HUES64 (cell line): ENCODE measurements at regions not wholly inside any gene's neighbourhood (a gene's known extent, or its start where the extent isn't known, plus 50 kb on each side); places are given as distances from the start of the nearest gene placed in this dataset.
"Not testable (repeated sequence)": the region's sequence is repeated elsewhere in the genome, so short reads cannot be mapped to it uniquely, and the experiment has no call there.

ENCODE experiments used
- H3K27ac ChIP-seq: 2 replicates; pipeline ENCODE4 v1.7.0; 2013; ENCODE audit warnings: low read depth, low read length, inconsistent platforms
- H3K27me3 ChIP-seq: 2 replicates; pipeline ENCODE4 v1.6.1; 2013; ENCODE audit warnings: mild to moderate bottlenecking, low read length; ENCODE audit not compliant: insufficient read depth
- H3K36me3 ChIP-seq: 2 replicates; pipeline ENCODE4 v1.6.1; 2013; ENCODE audit warnings: mild to moderate bottlenecking, low read length; ENCODE audit not compliant: insufficient read depth
- H3K4me1 ChIP-seq: 2 replicates; pipeline ENCODE4 v1.6.1; 2013; ENCODE audit warnings: mild to moderate bottlenecking, low read length, moderate library complexity; ENCODE audit not compliant: insufficient read depth
- H3K4me3 ChIP-seq: 2 replicates; pipeline ENCODE4 v1.5.1; 2013; ENCODE audit warnings: mild to moderate bottlenecking, low read length, moderate library complexity
- H3K9ac ChIP-seq: 2 replicates; pipeline ENCODE4 v1.6.1; 2013; ENCODE audit warnings: mild to moderate bottlenecking, low read depth, low read length
- H3K9me3 ChIP-seq: 2 replicates; pipeline ENCODE4 v1.6.1; 2013; ENCODE audit warnings: low read depth, low read length; ENCODE audit not compliant: insufficient read depth
- WGBS: fragments of 150-250, 120-280 bp; methylation state at CpG from one replicate; pipeline ENCODE4 v1.1.7; 2013; ENCODE audit warnings: missing lambda C conversion rate; 5-methylcytosine and 5-hydroxymethylcytosine counted together

GRCh38 chr6:60867548-60867947, 1418.5 kb downstream of the KHDRBS2 start:
- H3K36me3 ChIP-seq, result no peaks in the 10 kb centered on the region
- no peaks in the 10 kb centered on the region for H3K27me3 ChIP-seq
- H3K4me3 ChIP-seq, result no peak overlapping the region
- H3K27ac ChIP-seq, result no peak overlapping the region
- no peak overlapping the region for H3K9ac ChIP-seq
- H3K9me3 ChIP-seq, result no peaks in the 10 kb centered on the region
- peaks cover 11% of the 10 kb centered on the region for H3K4me1 ChIP-seq

- H3K9me3 ChIP-seq, H3K36me3 ChIP-seq, H3K4me3 ChIP-seq, H3K27me3 ChIP-seq, H3K4me1 ChIP-seq, H3K9ac ChIP-seq: not testable (repeated sequence)
- H3K27ac ChIP-seq, result peak overlapping the region; percentile 42; the same call in 1 of the 2 replicates
- WGBS, result 62% methylated on average over 2 of the region's 3 CpGs
These were observed 1442.6 kb downstream of the KHDRBS2 start for GRCh38 chr6:60843175-60843982.

GRCh38 chr6:60830726-60831125, 1455.3 kb downstream of the KHDRBS2 start:
- H3K9ac ChIP-seq, H3K27me3 ChIP-seq, H3K27ac ChIP-seq, H3K36me3 ChIP-seq, H3K9me3 ChIP-seq, H3K4me3 ChIP-seq, H3K4me1 ChIP-seq: not testable (repeated sequence)
- WGBS, result 81% methylated on average over 2 of the region's 4 CpGs

- H3K27me3 ChIP-seq, H3K4me3 ChIP-seq, H3K9me3 ChIP-seq, H3K4me1 ChIP-seq, H3K9ac ChIP-seq, H3K27ac ChIP-seq, H3K36me3 ChIP-seq: not testable (repeated sequence)
These were observed 1463.4 kb downstream of the KHDRBS2 start for GRCh38 chr6:60822597-60822996.

GRCh38 chr6:60818072-60818471, 1468.0 kb downstream of the KHDRBS2 start:
- not testable (repeated sequence) for H3K4me1 ChIP-seq, H3K27me3 ChIP-seq, H3K27ac ChIP-seq, H3K4me3 ChIP-seq, H3K36me3 ChIP-seq, H3K9me3 ChIP-seq, H3K9ac ChIP-seq
- WGBS, result 100% methylated on average over 1 of the region's 2 CpGs

- not testable (repeated sequence) for H3K9ac ChIP-seq, H3K27me3 ChIP-seq, H3K36me3 ChIP-seq, H3K9me3 ChIP-seq, H3K27ac ChIP-seq, H3K4me1 ChIP-seq, H3K4me3 ChIP-seq
- WGBS, result 96% methylated on average over 1 of the region's 1 CpG
These were observed 1471.2 kb downstream of the KHDRBS2 start for GRCh38 chr6:60814784-60815183.

- H3K9ac ChIP-seq, H3K27me3 ChIP-seq, H3K4me3 ChIP-seq, H3K9me3 ChIP-seq, H3K36me3 ChIP-seq, H3K27ac ChIP-seq, H3K4me1 ChIP-seq: not testable (repeated sequence)
- WGBS, result 98% methylated on average over 2 of the region's 4 CpGs
These were observed 1472.0 kb downstream of the KHDRBS2 start for GRCh38 chr6:60813897-60814596.

GRCh38 chr6:60810216-60810615, 1475.8 kb downstream of the KHDRBS2 start:
- not testable (repeated sequence) for H3K4me3 ChIP-seq, H3K27ac ChIP-seq, H3K36me3 ChIP-seq, H3K27me3 ChIP-seq, H3K9me3 ChIP-seq, H3K9ac ChIP-seq, H3K4me1 ChIP-seq
- no CpG with 5 or more reads among the region's 2 CpGs for WGBS

- not testable (repeated sequence) for H3K36me3 ChIP-seq, H3K9me3 ChIP-seq, H3K27ac ChIP-seq, H3K4me1 ChIP-seq, H3K27me3 ChIP-seq, H3K9ac ChIP-seq, H3K4me3 ChIP-seq
- 68% methylated on average over 3 of the region's 3 CpGs for WGBS
These were observed 1486.9 kb downstream of the KHDRBS2 start for GRCh38 chr6:60799146-60799545.

GRCh38 chr6:60797831-60798230, 1488.2 kb downstream of the KHDRBS2 start:
- H3K9me3 ChIP-seq, H3K4me3 ChIP-seq, H3K9ac ChIP-seq, H3K27me3 ChIP-seq, H3K4me1 ChIP-seq, H3K27ac ChIP-seq, H3K36me3 ChIP-seq: not testable (repeated sequence)

GRCh38 chr6:60789601-60790000, 1496.4 kb downstream of the KHDRBS2 start:
- not testable (repeated sequence) for H3K36me3 ChIP-seq, H3K4me3 ChIP-seq, H3K9me3 ChIP-seq, H3K27ac ChIP-seq, H3K9ac ChIP-seq, H3K27me3 ChIP-seq, H3K4me1 ChIP-seq
- 95% methylated on average over 13 of the region's 13 CpGs for WGBS
